AG09319 (cell line): ENCODE measurements at regions not wholly inside any gene's neighbourhood (a gene's known extent, or its start where the extent isn't known, plus 50 kb on each side); places are given as distances from the start of the nearest gene placed in this dataset.

Experiments
- DNase-seq: peaks from one replicate; pipeline ENCODE4 v3.0.0-alpha.2; 2010; ENCODE audit warnings: low read depth; ENCODE audit errors: extremely low read depth
- TF ChIP-seq, protein P1 (sequence below): IDR thresholded peaks from 2 replicates; pipeline ENCODE4 v1.5.1; 2011; ENCODE audit warnings: low read depth, mild to moderate bottlenecking, inconsistent platforms, low read length, moderate library complexity

DNA sequence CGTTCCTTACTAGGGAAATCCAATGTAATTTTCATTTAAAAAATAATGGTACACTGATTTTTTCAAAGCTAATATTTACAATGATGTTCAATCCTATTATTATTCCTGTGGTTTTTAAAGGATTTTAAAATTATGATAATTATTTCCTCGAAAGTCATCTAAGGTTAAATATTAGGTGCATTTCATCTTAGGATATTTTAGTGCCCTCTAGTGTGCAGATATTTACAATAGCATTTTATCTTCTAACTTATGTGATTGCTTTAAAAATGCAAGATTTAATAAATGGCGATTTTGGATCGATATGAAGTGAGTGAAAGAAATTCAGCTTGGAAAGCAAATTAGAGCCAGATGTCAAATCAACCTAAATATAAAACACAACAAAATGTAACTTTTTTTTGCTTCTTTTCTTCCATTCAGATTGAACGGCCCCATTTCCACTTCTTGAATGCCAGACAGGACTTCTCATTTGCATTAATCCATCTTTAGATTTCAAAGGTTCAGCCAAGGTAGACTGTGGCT is 293.5 kb downstream of the SLC6A15 start:
- TF ChIP-seq, protein P1, sequence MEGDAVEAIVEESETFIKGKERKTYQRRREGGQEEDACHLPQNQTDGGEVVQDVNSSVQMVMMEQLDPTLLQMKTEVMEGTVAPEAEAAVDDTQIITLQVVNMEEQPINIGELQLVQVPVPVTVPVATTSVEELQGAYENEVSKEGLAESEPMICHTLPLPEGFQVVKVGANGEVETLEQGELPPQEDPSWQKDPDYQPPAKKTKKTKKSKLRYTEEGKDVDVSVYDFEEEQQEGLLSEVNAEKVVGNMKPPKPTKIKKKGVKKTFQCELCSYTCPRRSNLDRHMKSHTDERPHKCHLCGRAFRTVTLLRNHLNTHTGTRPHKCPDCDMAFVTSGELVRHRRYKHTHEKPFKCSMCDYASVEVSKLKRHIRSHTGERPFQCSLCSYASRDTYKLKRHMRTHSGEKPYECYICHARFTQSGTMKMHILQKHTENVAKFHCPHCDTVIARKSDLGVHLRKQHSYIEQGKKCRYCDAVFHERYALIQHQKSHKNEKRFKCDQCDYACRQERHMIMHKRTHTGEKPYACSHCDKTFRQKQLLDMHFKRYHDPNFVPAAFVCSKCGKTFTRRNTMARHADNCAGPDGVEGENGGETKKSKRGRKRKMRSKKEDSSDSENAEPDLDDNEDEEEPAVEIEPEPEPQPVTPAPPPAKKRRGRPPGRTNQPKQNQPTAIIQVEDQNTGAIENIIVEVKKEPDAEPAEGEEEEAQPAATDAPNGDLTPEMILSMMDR: peak; percentile 37
- DNase-seq: no peak

DNA sequence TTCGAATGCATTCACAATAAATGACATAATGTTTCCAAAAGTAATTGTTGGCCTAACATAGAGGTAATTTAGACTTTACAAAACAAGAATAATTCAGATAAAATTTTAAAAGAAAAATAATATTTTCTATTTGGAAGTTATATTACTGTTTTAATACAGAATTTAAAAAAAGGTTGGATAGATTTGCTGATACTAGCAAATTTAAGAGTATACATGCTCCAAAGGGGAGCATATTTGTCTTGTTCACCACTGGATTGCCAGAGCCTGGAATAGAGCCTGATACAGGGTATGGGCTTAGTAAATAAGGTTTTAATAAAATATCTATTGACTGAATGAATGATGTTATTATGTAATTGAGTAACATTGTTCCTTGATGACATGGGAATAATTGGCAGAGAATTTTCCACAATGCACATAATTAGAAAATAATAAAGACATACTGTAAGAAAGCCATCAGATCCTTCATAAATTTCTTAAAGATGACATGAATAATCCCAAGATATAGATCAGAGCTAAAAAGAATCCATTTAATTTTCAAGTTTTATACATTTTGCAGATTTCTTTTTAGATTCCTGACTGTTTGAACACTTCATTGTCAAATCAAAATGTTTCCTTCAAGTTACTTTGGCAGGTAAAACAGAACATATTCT is 305.3 kb downstream of the SLC6A15 start:
- TF ChIP-seq, protein P1: no peak
- no peak for DNase-seq

DNA sequence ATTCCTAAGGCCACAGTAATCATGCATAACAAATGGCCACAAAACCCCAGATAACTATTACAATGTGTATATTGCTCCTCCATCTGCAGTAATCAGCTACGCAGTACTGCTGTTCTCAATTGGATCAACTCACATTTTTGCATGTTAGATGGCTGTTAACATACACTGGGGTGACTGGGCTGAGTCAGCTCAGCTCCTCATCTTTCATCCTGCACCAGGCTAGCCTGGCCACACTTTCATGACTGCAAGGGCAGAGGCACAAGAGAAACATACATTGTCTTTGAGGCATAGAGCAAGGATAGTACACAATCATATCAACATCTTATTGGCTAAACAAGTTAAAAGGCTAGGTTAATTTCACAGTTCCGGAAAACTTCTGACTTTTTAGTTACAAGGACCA is 306.6 kb downstream of the SLC6A15 start:
- TF ChIP-seq, protein P1: no peak
- no peak for DNase-seq

DNA sequence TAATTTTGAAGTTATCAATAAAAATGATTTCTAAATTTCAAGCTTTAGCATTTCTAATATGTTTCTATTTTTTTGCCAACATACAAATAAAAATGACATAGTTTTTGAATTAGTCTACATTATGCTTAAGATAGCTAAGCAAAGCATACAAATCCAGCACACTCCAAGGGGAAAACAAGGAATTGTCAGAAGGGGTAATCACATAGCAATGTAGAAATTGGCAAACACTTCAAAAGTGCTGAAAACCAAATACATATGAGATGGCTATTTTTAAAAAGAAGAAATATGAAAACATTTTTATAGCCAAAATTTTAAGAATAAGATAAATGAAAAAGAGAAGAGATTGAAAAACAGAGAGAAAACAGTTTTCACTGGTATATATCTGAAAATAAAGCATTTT is 308.0 kb downstream of the SLC6A15 start:
- no peak for DNase-seq
- TF ChIP-seq, protein P1: no peak

DNA sequence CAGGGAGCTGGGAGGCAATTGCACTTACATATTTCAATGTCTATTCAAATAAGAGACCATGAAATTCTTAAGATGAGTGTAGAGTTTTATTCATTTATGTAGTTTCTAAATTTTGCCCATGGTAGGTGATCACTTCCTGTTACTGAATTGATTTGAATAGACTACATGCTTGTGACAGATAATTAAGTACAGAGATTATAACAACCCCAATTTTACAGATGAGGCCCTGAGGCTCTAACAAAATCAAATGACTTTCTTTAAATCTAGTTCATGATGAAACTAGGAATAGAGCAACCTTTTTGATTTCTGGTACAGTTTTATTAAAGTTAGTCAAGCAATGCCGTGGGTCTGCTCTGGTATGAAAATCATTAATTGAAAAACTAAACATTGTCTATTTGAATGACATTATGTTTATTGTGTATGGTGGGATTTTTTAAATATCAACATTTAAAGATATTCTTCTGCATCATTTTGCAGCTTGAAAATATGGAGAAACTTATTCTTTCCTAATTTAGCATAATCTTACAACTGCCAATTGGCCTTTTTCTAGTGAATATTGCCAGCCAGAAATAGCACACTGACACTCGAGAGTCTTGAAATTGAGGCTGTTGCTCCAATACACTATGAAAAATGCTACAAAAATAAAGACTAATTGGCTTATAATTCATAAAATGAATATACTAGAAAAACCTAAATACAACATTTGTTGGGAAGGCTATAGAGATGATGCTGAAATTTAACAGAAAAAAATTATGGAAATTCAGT is 308.9 kb downstream of the SLC6A15 start:
- TF ChIP-seq, protein P1: no peak
- DNase-seq: no peak

DNA sequence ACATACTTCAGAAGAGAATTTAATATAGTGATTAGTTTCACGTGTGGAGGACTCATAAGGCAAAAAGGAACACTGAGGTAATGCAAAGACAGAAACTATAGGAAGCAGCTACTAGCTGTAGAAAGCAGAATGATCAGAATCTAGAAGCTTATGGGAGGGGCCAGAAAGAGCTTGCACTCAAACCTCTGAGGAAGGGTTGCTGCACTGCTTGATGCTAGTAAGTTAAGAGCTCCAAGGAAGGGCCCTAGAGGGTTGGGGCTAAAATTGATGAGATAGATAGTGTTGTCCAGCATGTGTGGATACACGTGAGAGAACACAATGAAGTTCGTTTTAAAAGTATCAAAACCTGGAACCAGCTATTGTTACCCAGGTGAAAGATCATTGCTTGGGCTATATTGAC is 311.1 kb downstream of the SLC6A15 start:
- DNase-seq: no peak
- TF ChIP-seq, protein P1: no peak

DNA sequence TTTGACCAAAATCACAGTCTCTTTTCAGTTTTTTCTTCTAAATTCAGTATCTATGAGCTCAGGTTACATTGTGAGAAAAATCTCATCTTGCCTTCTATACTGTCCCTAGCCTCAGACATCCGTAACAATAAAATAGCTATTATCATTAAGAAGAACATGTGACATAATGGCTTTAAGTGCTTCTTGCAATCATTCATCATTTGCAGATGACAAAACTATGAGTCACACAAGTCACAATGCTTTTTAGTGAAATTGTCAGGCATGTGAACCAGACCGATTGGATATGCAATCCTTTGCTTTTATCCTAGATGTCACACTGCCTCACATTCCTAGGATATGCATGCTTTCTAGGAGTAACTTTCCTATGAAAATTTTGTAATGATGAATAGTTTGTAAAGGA is 313.1 kb downstream of the SLC6A15 start:
- DNase-seq: no peak
- TF ChIP-seq, protein P1: no peak
